MM.1S (cell line): ENCODE measurements at regions not wholly inside any gene's neighbourhood (a gene's known extent, or its start where the extent isn't known, plus 50 kb on each side); places are given as distances from the start of the nearest gene placed in this dataset.

Source experiments
- DNase-seq: peaks from one replicate; pipeline ENCODE4 v3.0.0-alpha.2; 2015
- H2AFZ ChIP-seq: fragments of 300-600 bp; sonication (generic); 2 replicates; pipeline ENCODE4 v1.6.0; 2016; ENCODE audit warnings: antibody characterized with exemption, low read length
- H3F3A ChIP-seq: fragments of 300-600 bp; sonication (generic); 2 replicates; pipeline ENCODE4 v1.6.1; 2016; ENCODE audit warnings: mild to moderate bottlenecking, antibody characterized with exemption, low read length, moderate library complexity, mixed read lengths; ENCODE audit not compliant: insufficient read depth
- H3K27ac ChIP-seq: fragments of 300-600 bp; sonication (generic); 2 replicates; pipeline ENCODE4 v1.5.1; 2016; ENCODE audit warnings: mild to moderate bottlenecking, low read length
- H3K27me3 ChIP-seq: fragments of 300-600 bp; sonication (generic); replicated peaks from 2 replicates; pipeline ENCODE4 v1.6.0; 2016; ENCODE audit warnings: low read length; ENCODE audit not compliant: insufficient read depth
- H3K36me3 ChIP-seq: fragments of 300-600 bp; sonication (generic); replicated peaks from 2 replicates; pipeline ENCODE4 v1.6.1; 2016; ENCODE audit warnings: mild to moderate bottlenecking, low read length, mixed read lengths; ENCODE audit not compliant: insufficient read depth
- H3K4me1 ChIP-seq: fragments of 300-600 bp; sonication (generic); 2 replicates; pipeline ENCODE4 v1.6.1; 2016; ENCODE audit warnings: low read length, mixed read lengths
- H3K4me2 ChIP-seq: fragments of 300-600 bp; sonication (generic); 2 replicates; pipeline ENCODE4 v1.6.0; 2016; ENCODE audit warnings: low read depth, low read length
- H3K4me3 ChIP-seq: fragments of 300-600 bp; sonication (generic); 2 replicates; pipeline ENCODE4 v1.5.1; 2016; ENCODE audit warnings: low read length, mixed read lengths
- H3K79me2 ChIP-seq: fragments of 300-600 bp; sonication (generic); 2 replicates; pipeline ENCODE4 v1.6.1; 2016; ENCODE audit warnings: mixed run types, low read length, mixed read lengths
- H3K9ac ChIP-seq: fragments of 300-600 bp; sonication (generic); 2 replicates; pipeline ENCODE4 v1.6.1; 2016; ENCODE audit warnings: low read length, mixed read lengths
- H3K9me2 ChIP-seq: fragments of 300-600 bp; sonication (generic); replicated peaks from 2 replicates; pipeline ENCODE4 v1.6.1; 2016; ENCODE audit warnings: mild to moderate bottlenecking, low read length, mixed read lengths; ENCODE audit not compliant: insufficient read depth
- H3K9me3 ChIP-seq: fragments of 300-600 bp; sonication (generic); replicated peaks from 2 replicates; pipeline ENCODE4 v1.6.1; 2016; ENCODE audit warnings: mild to moderate bottlenecking, low read length, mixed read lengths; ENCODE audit not compliant: insufficient read depth
- H4K20me1 ChIP-seq: fragments of 300-600 bp; sonication (generic); 2 replicates; pipeline ENCODE4 v1.6.1; 2016; ENCODE audit warnings: mild to moderate bottlenecking, low read length, moderate library complexity, mixed read lengths; ENCODE audit not compliant: insufficient read depth
- EZH2 ChIP-seq: fragments of 300-600 bp; sonication (generic); optimal IDR thresholded peaks from 2 replicates; pipeline ENCODE3; 2017; ENCODE audit warnings: low read depth, mild to moderate bottlenecking, antibody characterized with exemption, low read length, mixed read lengths
- EZH2phosphoT487 ChIP-seq: fragments of 300-600 bp; sonication (generic); IDR thresholded peaks from 2 replicates; pipeline ENCODE4 v1.6.1; 2018; ENCODE audit warnings: antibody characterized with exemption, low read length
- TF ChIP-seq, protein P1 (sequence below): fragments of 300-600 bp; sonication (generic); IDR thresholded peaks from 2 replicates; pipeline ENCODE4 v1.5.1; 2016; ENCODE audit warnings: antibody characterized with exemption, low read length, mixed read lengths

DNA sequence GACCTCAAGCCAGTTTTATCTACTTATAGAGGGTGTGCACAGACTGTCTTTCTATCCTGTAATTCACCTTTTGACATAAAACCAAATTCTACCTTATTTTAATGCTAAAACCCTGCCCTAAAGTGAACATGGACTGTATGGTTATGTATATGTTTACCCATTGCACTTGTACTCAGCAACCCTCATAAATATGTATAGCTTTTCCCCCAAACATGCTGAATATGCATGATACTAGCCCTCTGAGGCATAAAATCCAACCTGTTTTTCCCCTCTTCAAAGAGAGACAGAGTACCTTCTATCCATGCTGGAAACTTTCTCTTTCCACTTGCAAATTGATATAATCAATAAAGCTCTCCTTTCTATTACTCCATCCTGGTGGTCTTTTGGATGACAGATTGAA, 267.9 kb upstream of the BMP2 start:
- no peaks in the 10 kb centered on the region for H4K20me1 ChIP-seq
- TF ChIP-seq, protein P1, sequence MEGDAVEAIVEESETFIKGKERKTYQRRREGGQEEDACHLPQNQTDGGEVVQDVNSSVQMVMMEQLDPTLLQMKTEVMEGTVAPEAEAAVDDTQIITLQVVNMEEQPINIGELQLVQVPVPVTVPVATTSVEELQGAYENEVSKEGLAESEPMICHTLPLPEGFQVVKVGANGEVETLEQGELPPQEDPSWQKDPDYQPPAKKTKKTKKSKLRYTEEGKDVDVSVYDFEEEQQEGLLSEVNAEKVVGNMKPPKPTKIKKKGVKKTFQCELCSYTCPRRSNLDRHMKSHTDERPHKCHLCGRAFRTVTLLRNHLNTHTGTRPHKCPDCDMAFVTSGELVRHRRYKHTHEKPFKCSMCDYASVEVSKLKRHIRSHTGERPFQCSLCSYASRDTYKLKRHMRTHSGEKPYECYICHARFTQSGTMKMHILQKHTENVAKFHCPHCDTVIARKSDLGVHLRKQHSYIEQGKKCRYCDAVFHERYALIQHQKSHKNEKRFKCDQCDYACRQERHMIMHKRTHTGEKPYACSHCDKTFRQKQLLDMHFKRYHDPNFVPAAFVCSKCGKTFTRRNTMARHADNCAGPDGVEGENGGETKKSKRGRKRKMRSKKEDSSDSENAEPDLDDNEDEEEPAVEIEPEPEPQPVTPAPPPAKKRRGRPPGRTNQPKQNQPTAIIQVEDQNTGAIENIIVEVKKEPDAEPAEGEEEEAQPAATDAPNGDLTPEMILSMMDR, result no peak
- TF ChIP-seq EZH2phosphoT487 (no peak), EZH2 (no peak)
- no peak for DNase-seq

DNA sequence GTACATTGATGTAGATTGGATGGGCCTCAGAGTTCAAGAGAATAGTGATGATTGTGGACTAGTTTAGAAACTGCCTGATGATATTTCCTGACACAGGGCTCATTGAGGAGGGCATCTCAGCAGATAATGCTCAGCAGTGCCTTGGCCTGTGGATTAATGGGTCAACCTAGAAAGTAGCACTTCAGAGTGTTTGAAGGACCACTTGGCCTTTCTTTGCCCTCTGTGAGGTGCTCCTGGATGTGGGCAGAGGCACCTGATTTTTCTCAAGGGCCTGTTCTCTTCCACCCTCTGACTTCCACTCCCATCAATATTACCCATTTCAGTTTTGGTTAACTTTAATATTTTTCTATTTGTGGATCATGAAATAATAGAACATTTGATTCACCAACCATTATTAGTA, 270.6 kb upstream of the BMP2 start:
- Histone ChIP-seq H3K36me3 (no peaks in the 10 kb centered on the region), H4K20me1 (no peaks in the 10 kb centered on the region), H3K9me2 (no peaks in the 10 kb centered on the region), H3K9ac (no peak overlapping the region), H3K4me3 (no peak overlapping the region), H3F3A (no peaks in the 10 kb centered on the region), H3K9me3 (no peaks in the 10 kb centered on the region), H2AFZ (no peak overlapping the region), H3K27ac (no peak overlapping the region), H3K4me2 (no peak overlapping the region), H3K79me2 (no peaks in the 10 kb centered on the region), H3K27me3 (no peaks in the 10 kb centered on the region), H3K4me1 (peaks cover 16% of the 10 kb centered on the region; the same call in 1 of the 2 replicates)
- TF ChIP-seq, protein P1, result no peak
- TF ChIP-seq EZH2 (no peak), EZH2phosphoT487 (no peak)
- DNase-seq, result no peak

More for the DNA sequence above, 267.9 kb upstream of the BMP2 start:
- Histone ChIP-seq H3K27ac (no peak overlapping the region), H3K9me3 (no peaks in the 10 kb centered on the region), H3K36me3 (no peaks in the 10 kb centered on the region), H3K27me3 (no peaks in the 10 kb centered on the region), H3K4me3 (no peak overlapping the region), H3K79me2 (no peaks in the 10 kb centered on the region), H3K4me2 (no peak overlapping the region), H2AFZ (no peak overlapping the region), H3K4me1 (0 out of 2 replicates have a peak, but pooled peaks cover 6% of the 10 kb centered on the region), H3K9me2 (no peaks in the 10 kb centered on the region), H3F3A (no peaks in the 10 kb centered on the region), H3K9ac (no peak overlapping the region)

DNA sequence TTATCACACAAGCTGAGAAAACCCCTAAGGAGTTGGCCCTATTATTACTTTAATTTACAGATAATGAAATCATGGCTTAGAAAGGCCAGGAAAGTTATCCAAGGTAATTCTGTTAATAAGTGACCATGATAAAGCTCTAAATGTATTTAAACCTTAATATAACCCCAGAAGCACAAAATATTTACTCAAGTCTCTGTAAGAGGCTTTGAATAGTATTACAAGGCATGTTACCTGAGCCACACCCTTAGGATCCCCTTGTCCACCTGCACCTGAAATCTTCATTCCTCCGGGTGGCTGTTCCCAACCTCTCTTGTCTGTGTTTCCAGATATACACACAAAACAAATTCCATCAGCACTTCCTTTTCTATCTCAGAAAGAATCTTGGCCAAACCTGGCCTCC, 271.6 kb upstream of the BMP2 start:
- H3K27ac ChIP-seq, result no peak overlapping the region
- no peaks in the 10 kb centered on the region for H3K79me2 ChIP-seq
- H3K4me3 ChIP-seq, result no peak overlapping the region
- no peak overlapping the region for H3K9ac ChIP-seq
- no peak for DNase-seq
- H3K9me2 ChIP-seq, result no peaks in the 10 kb centered on the region
- H4K20me1 ChIP-seq, result no peaks in the 10 kb centered on the region
- TF ChIP-seq, protein P1, result no peak
- TF ChIP-seq EZH2phosphoT487 (no peak), EZH2 (no peak)
- no peaks in the 10 kb centered on the region for H3F3A ChIP-seq
- H3K4me2 ChIP-seq, result no peak overlapping the region
- H3K4me1 ChIP-seq, result peaks cover 17% of the 10 kb centered on the region; the same call in 1 of the 2 replicates
- no peaks in the 10 kb centered on the region for H3K27me3 ChIP-seq
- H3K9me3 ChIP-seq, result no peaks in the 10 kb centered on the region
- H2AFZ ChIP-seq, result no peak overlapping the region
- H3K36me3 ChIP-seq, result no peaks in the 10 kb centered on the region
